Stimulated activated memory B cell treated with anti-CD40 and anti-IgM and Interleukin-4, amounts not matched to agents 10 μg/mL and 1 μg/mL and 100 μg/mL, for 72 hours (primary cell): ENCODE measurements at regions not wholly inside any gene's neighbourhood (a gene's known extent, or its start where the extent isn't known, plus 50 kb on each side); places are given as distances from the start of the nearest gene placed in this dataset.
A peak's percentile ranks its signal among the peaks of the same experiment; 100 is the strongest.
"Not testable (repeated sequence)": the region's sequence is repeated elsewhere in the genome, so short reads cannot be mapped to it uniquely, and the experiment has no call there.

Experiments
- ATAC-seq: fragments of 150-1000 bp; cut with Tn5 transposase; 2 replicates; pipeline ENCODE4 v1.10.0; 2021
- H3K27ac Mint-ChIP-seq: one replicate; pipeline ENCODE4 v1.8.0; 2022; ENCODE audit warnings: mild to moderate bottlenecking, mixed read lengths
- H3K27me3 Mint-ChIP-seq: one replicate; pipeline ENCODE4 v1.8.0; 2022; ENCODE audit warnings: mixed read lengths
- H3K36me3 Mint-ChIP-seq: one replicate; pipeline ENCODE4 v1.8.0; 2022; ENCODE audit warnings: mixed read lengths
- H3K4me1 Mint-ChIP-seq: one replicate; pipeline ENCODE4 v1.8.0; 2022; ENCODE audit warnings: mixed read lengths
- H3K4me3 Mint-ChIP-seq: one replicate; pipeline ENCODE4 v1.8.0; 2022; ENCODE audit warnings: mild to moderate bottlenecking, moderate library complexity, mixed read lengths
- H3K9me3 Mint-ChIP-seq: one replicate; pipeline ENCODE4 v1.8.0; 2022; ENCODE audit warnings: mixed read lengths

GRCh38 chr20:29687438-29687837 is 1570.0 kb upstream of the DEFB115 start:
- H3K27me3 Mint-ChIP-seq, result no peaks in the 10 kb centered on the region
- H3K9me3 Mint-ChIP-seq, result peaks cover 4% of the 10 kb centered on the region
- no peak for ATAC-seq
- H3K27ac Mint-ChIP-seq, result no peak overlapping the region
- no peaks in the 10 kb centered on the region for H3K4me1 Mint-ChIP-seq
- no peaks in the 10 kb centered on the region for H3K36me3 Mint-ChIP-seq
- H3K4me3 Mint-ChIP-seq, result no peak overlapping the region

GRCh38 chr20:29689411-29690225 is 1567.8 kb upstream of the DEFB115 start:
- H3K27me3 Mint-ChIP-seq, result no peaks in the 10 kb centered on the region
- peak; percentile 87 for ATAC-seq
- no peaks in the 10 kb centered on the region for H3K4me1 Mint-ChIP-seq
- H3K27ac Mint-ChIP-seq, result peak overlapping the region; percentile 46
- peaks cover 4% of the 10 kb centered on the region for H3K9me3 Mint-ChIP-seq
- peak overlapping the region; percentile 65 for H3K4me3 Mint-ChIP-seq
- no peaks in the 10 kb centered on the region for H3K36me3 Mint-ChIP-seq

GRCh38 chr20:29690274-29690673 is 1567.2 kb upstream of the DEFB115 start:
- Mint-ChIP-seq H3K27me3 (no peaks in the 10 kb centered on the region), H3K9me3 (peaks cover 4% of the 10 kb centered on the region), H3K4me1 (no peaks in the 10 kb centered on the region), H3K36me3 (no peaks in the 10 kb centered on the region), H3K27ac (no peak overlapping the region), H3K4me3 (peak overlapping the region; percentile 65)
- no peak for ATAC-seq

GRCh38 chr20:29740601-29740950 is 1516.9 kb upstream of the DEFB115 start:
- no peak overlapping the region for H3K4me3 Mint-ChIP-seq
- H3K9me3 Mint-ChIP-seq, result peaks cover 10% of the 10 kb centered on the region
- ATAC-seq, result peak; percentile 8
- no peaks in the 10 kb centered on the region for H3K36me3 Mint-ChIP-seq
- no peaks in the 10 kb centered on the region for H3K4me1 Mint-ChIP-seq
- no peak overlapping the region for H3K27ac Mint-ChIP-seq
- H3K27me3 Mint-ChIP-seq, result no peaks in the 10 kb centered on the region

- ATAC-seq, result peak; percentile 49
- H3K36me3 Mint-ChIP-seq, result no peaks in the 10 kb centered on the region
- H3K9me3 Mint-ChIP-seq, result peaks cover 10% of the 10 kb centered on the region
- H3K4me3 Mint-ChIP-seq, result no peak overlapping the region
- no peaks in the 10 kb centered on the region for H3K27me3 Mint-ChIP-seq
- no peak overlapping the region for H3K27ac Mint-ChIP-seq
- no peaks in the 10 kb centered on the region for H3K4me1 Mint-ChIP-seq
These were observed 1516.4 kb upstream of the DEFB115 start for GRCh38 chr20:29740951-29741593.

- no peak for ATAC-seq
- no peak overlapping the region for H3K27ac Mint-ChIP-seq
- peaks cover 10% of the 10 kb centered on the region for H3K9me3 Mint-ChIP-seq
- H3K4me1 Mint-ChIP-seq, result no peaks in the 10 kb centered on the region
- no peaks in the 10 kb centered on the region for H3K27me3 Mint-ChIP-seq
- H3K36me3 Mint-ChIP-seq, result no peaks in the 10 kb centered on the region
- H3K4me3 Mint-ChIP-seq, result no peak overlapping the region
These were observed 1515.9 kb upstream of the DEFB115 start for GRCh38 chr20:29741594-29741893.

- Mint-ChIP-seq H3K27ac (no peak overlapping the region), H3K9me3 (peaks cover 10% of the 10 kb centered on the region), H3K36me3 (no peaks in the 10 kb centered on the region), H3K4me1 (no peaks in the 10 kb centered on the region), H3K27me3 (no peaks in the 10 kb centered on the region), H3K4me3 (no peak overlapping the region)
- peak; percentile 76 for ATAC-seq
These were observed 1515.4 kb upstream of the DEFB115 start for GRCh38 chr20:29741894-29742698.

GRCh38 chr20:29742699-29743100 is 1514.8 kb upstream of the DEFB115 start:
- no peaks in the 10 kb centered on the region for H3K36me3 Mint-ChIP-seq
- H3K4me1 Mint-ChIP-seq, result no peaks in the 10 kb centered on the region
- peaks cover 7% of the 10 kb centered on the region for H3K9me3 Mint-ChIP-seq
- no peak overlapping the region for H3K4me3 Mint-ChIP-seq
- ATAC-seq, result no peak
- no peaks in the 10 kb centered on the region for H3K27me3 Mint-ChIP-seq
- H3K27ac Mint-ChIP-seq, result no peak overlapping the region

- H3K9me3 Mint-ChIP-seq, result peaks cover 2% of the 10 kb centered on the region
- H3K4me1 Mint-ChIP-seq, result no peaks in the 10 kb centered on the region
- ATAC-seq, result peak; percentile 59
- H3K36me3 Mint-ChIP-seq, result no peaks in the 10 kb centered on the region
- H3K27ac Mint-ChIP-seq, result no peak overlapping the region
- H3K4me3 Mint-ChIP-seq, result no peak overlapping the region
- H3K27me3 Mint-ChIP-seq, result no peaks in the 10 kb centered on the region
These were observed 1514.1 kb upstream of the DEFB115 start for GRCh38 chr20:29743101-29743931.

GRCh38 chr20:29744071-29744470 is 1513.4 kb upstream of the DEFB115 start:
- ATAC-seq, result no peak
- Mint-ChIP-seq H3K27me3 (no peaks in the 10 kb centered on the region), H3K4me3 (no peak overlapping the region), H3K27ac (no peak overlapping the region), H3K9me3 (peaks cover 2% of the 10 kb centered on the region), H3K4me1 (no peaks in the 10 kb centered on the region), H3K36me3 (no peaks in the 10 kb centered on the region)

- not testable (repeated sequence) for H3K4me1 Mint-ChIP-seq, H3K9me3 Mint-ChIP-seq, H3K27me3 Mint-ChIP-seq, ATAC-seq, H3K27ac Mint-ChIP-seq, H3K36me3 Mint-ChIP-seq, H3K4me3 Mint-ChIP-seq
These were observed 1511.8 kb upstream of the DEFB115 start for GRCh38 chr20:29745534-29746245.

GRCh38 chr20:29750268-29750899 is 1507.1 kb upstream of the DEFB115 start:
- no peak for ATAC-seq
- Mint-ChIP-seq H3K27ac (no peak overlapping the region), H3K4me1 (peaks cover 14% of the 10 kb centered on the region), H3K4me3 (no peak overlapping the region), H3K36me3 (no peaks in the 10 kb centered on the region), H3K9me3 (peaks cover 23% of the 10 kb centered on the region), H3K27me3 (peaks cover 36% of the 10 kb centered on the region)

GRCh38 chr20:29752644-29753425 is 1504.6 kb upstream of the DEFB115 start:
- H3K9me3 Mint-ChIP-seq, result peaks cover 27% of the 10 kb centered on the region
- H3K27me3 Mint-ChIP-seq, result peaks cover 42% of the 10 kb centered on the region
- H3K36me3 Mint-ChIP-seq, ATAC-seq: not testable (repeated sequence)
- H3K4me1 Mint-ChIP-seq, result peaks cover 14% of the 10 kb centered on the region
- H3K4me3 Mint-ChIP-seq, result peak overlapping the region; percentile 48
- peak overlapping the region; percentile 6 for H3K27ac Mint-ChIP-seq

- H3K36me3 Mint-ChIP-seq, ATAC-seq: not testable (repeated sequence)
- H3K4me3 Mint-ChIP-seq, result peak overlapping the region; percentile 48
- H3K27ac Mint-ChIP-seq, result peak overlapping the region; percentile 6
- H3K9me3 Mint-ChIP-seq, result peaks cover 27% of the 10 kb centered on the region
- H3K4me1 Mint-ChIP-seq, result peaks cover 14% of the 10 kb centered on the region
- H3K27me3 Mint-ChIP-seq, result peaks cover 42% of the 10 kb centered on the region
These were observed 1504.1 kb upstream of the DEFB115 start for GRCh38 chr20:29753426-29753746.
